ENCODE measurements at regions not wholly inside any gene's neighbourhood (a gene's known extent, or its start where the extent isn't known, plus 50 kb on each side); places are given as distances from the start of the nearest gene placed in this dataset.
"Not testable (repeated sequence)": the region's sequence is repeated elsewhere in the genome, so short reads cannot be mapped to it uniquely, and the experiment has no call there.

DNA sequence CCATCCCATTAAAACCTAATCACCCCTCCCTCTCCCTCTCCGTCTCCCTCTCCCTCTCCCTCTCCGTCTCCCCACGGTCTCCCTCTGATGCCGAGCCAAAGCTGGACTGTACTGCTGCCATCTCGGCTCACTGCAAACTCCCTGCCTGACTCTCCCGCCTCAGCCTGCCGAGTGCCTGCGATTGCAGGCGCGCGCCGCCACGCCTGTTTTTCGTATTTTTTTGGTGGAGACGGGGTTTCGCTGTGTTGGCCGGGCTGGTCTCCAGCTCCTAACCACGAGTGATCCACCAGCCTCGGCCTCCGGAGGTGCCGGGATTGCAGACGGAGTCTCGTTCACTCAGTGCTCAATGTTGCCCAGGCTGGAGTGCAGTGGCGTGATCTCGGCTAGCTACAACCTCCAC lies 134.6 kb upstream of the NANOS1 start:
- TF ChIP-seq, protein P1, sequence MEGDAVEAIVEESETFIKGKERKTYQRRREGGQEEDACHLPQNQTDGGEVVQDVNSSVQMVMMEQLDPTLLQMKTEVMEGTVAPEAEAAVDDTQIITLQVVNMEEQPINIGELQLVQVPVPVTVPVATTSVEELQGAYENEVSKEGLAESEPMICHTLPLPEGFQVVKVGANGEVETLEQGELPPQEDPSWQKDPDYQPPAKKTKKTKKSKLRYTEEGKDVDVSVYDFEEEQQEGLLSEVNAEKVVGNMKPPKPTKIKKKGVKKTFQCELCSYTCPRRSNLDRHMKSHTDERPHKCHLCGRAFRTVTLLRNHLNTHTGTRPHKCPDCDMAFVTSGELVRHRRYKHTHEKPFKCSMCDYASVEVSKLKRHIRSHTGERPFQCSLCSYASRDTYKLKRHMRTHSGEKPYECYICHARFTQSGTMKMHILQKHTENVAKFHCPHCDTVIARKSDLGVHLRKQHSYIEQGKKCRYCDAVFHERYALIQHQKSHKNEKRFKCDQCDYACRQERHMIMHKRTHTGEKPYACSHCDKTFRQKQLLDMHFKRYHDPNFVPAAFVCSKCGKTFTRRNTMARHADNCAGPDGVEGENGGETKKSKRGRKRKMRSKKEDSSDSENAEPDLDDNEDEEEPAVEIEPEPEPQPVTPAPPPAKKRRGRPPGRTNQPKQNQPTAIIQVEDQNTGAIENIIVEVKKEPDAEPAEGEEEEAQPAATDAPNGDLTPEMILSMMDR (IDR thresholded peaks at IDR 0.05): not testable (repeated sequence)
- TF ChIP-seq EZH2phosphoT487, EZH2 (IDR thresholded peaks at IDR 0.05): not testable (repeated sequence)
